HEK293 (cell line): ENCODE measurements at regions not wholly inside any gene's neighbourhood (a gene's known extent, or its start where the extent isn't known, plus 50 kb on each side); places are given as distances from the start of the nearest gene placed in this dataset.

ENCODE experiments used
- FEZF1 ChIP-seq: fragments of 450-650 bp; formaldehyde crosslinking; IDR thresholded peaks from 2 replicates; pipeline ENCODE4 v1.5.1; 2016; ENCODE audit warnings: missing biosample characterization, missing genetic modification characterization
- IKZF3 ChIP-seq: fragments of 450-650 bp; IDR thresholded peaks from 2 replicates; pipeline ENCODE4 v1.5.0; 2018; ENCODE audit warnings: missing biosample characterization, mild to moderate bottlenecking, missing genetic modification characterization, moderate library complexity
- KLF9 ChIP-seq: fragments of 450-650 bp; formaldehyde crosslinking; IDR thresholded peaks from 2 replicates; pipeline ENCODE4 v1.5.1; 2016; ENCODE audit warnings: missing biosample characterization, missing genetic modification characterization, low read depth
- OVOL3 ChIP-seq: fragments of 450-650 bp; formaldehyde crosslinking; IDR thresholded peaks from 2 replicates; pipeline ENCODE4 v1.5.1; 2016; ENCODE audit warnings: missing biosample characterization, missing genetic modification characterization
- ZNF121 ChIP-seq: fragments of 450-650 bp; formaldehyde crosslinking; IDR thresholded peaks from 2 replicates; pipeline ENCODE4 v1.5.1; 2016; ENCODE audit warnings: missing biosample characterization, missing genetic modification characterization
- ZNF133 ChIP-seq: fragments of 450-650 bp; formaldehyde crosslinking; IDR thresholded peaks from 2 replicates; pipeline ENCODE4 v1.5.1; 2016; ENCODE audit warnings: missing biosample characterization, missing genetic modification characterization
- ZNF18 ChIP-seq: fragments of 450-650 bp; formaldehyde crosslinking; IDR thresholded peaks from 2 replicates; pipeline ENCODE4 v1.5.1; 2016; ENCODE audit warnings: missing biosample characterization, missing genetic modification characterization
- ZNF211 ChIP-seq: fragments of 450-650 bp; formaldehyde crosslinking; IDR thresholded peaks from 2 replicates; pipeline ENCODE4 v1.5.1; 2016; ENCODE audit warnings: low read depth, missing biosample characterization, missing genetic modification characterization
- ZNF23 ChIP-seq: fragments of 450-650 bp; formaldehyde crosslinking; IDR thresholded peaks from 2 replicates; pipeline ENCODE4 v1.5.1; 2016; ENCODE audit warnings: missing biosample characterization, missing genetic modification characterization, borderline replicate concordance
- ZNF239 ChIP-seq: fragments of 450-650 bp; formaldehyde crosslinking; IDR thresholded peaks from 2 replicates; pipeline ENCODE4 v1.5.1; 2016; ENCODE audit warnings: missing biosample characterization, missing genetic modification characterization
- ZNF274 ChIP-seq, 2 experiments: fragments of 200-500 bp in 1 of 2; fragments of 450-650 bp in 1 of 2; sonication (Bioruptor generic) in 1 of 2; formaldehyde crosslinking in 1 of 2; IDR thresholded peaks; 2 replicates each; pipeline versions ENCODE4 v1.5.1 to v1.6.1; 2014 to 2016; ENCODE audit warnings: borderline replicate concordance in 1 of 2, inconsistent platforms in 1 of 2, low read length in 1 of 2, missing biosample characterization in 1 of 2, missing genetic modification characterization in 1 of 2
- ZNF398 ChIP-seq: fragments of 450-650 bp; formaldehyde crosslinking; IDR thresholded peaks from 2 replicates; pipeline ENCODE4 v1.5.1; 2017; ENCODE audit warnings: missing biosample characterization, missing genetic modification characterization
- ZNF544 ChIP-seq: fragments of 450-650 bp; formaldehyde crosslinking; IDR thresholded peaks from 2 replicates; pipeline ENCODE4 v1.5.0; 2017; ENCODE audit warnings: missing biosample characterization, missing genetic modification characterization
- ZNF626 ChIP-seq: fragments of 450-650 bp; sonication (Bioruptor Pico); formaldehyde crosslinking; IDR thresholded peaks from 2 replicates; pipeline ENCODE4 v1.5.1; 2018; ENCODE audit warnings: missing biosample characterization, missing genetic modification characterization, inconsistent platforms
- ZNF629 ChIP-seq: fragments of 450-650 bp; formaldehyde crosslinking; IDR thresholded peaks from 2 replicates; pipeline ENCODE4 v1.5.1; 2017; ENCODE audit warnings: missing biosample characterization, missing genetic modification characterization
- ZNF664 ChIP-seq: fragments of 450-650 bp; formaldehyde crosslinking; IDR thresholded peaks from 2 replicates; pipeline ENCODE4 v1.5.1; 2016; ENCODE audit warnings: missing biosample characterization, missing genetic modification characterization
- ZNF677 ChIP-seq: fragments of 450-650 bp; IDR thresholded peaks from 2 replicates; pipeline ENCODE4 v1.5.0; 2018; ENCODE audit warnings: missing biosample characterization, mild to moderate bottlenecking, missing genetic modification characterization, moderate library complexity
- ZNF791 ChIP-seq: fragments of 450-650 bp; formaldehyde crosslinking; IDR thresholded peaks from 2 replicates; pipeline ENCODE4 v1.5.1; 2016; ENCODE audit warnings: missing biosample characterization, missing genetic modification characterization
- TF ChIP-seq, protein P1 (sequence below): fragments of 450-650 bp; formaldehyde crosslinking; IDR thresholded peaks from 2 replicates; pipeline ENCODE4 v1.5.1; 2016; ENCODE audit warnings: missing biosample characterization, missing genetic modification characterization

DNA sequence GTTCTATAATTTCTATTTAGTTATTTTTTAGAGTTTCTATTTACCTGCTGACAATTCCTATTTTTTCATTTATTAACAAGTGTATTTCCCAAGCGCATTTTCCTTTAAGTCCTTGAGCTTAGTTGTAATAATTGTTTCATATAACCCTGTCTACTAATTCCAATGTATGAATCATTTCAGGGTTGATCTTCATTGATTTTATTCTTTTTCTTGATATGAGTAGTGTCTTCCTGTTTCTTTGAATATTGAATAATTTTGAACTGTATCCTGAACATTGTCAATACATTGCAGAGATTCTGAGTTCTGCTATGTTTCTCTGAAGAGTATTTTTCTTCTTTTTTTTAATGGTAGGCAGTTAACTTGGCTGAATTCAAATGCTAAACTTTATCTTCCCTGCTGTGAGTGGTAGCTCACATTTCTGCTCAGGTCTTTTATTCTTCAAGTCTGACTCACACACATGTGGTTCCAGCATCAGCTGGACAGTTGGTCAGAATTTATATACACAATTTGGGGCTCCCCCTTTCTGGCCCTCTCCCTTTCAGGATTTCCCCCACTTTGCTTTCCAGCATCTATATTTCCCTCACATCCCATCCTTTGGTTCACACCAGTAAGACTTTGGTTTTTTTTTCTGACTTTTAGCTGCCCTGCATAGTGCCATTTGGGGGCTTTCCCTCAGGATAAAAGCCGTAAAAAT, 54.4 kb upstream of the WDR26 start (continued):
- TF ChIP-seq ZNF398 (tag by site-specific recombination) (peak; percentile 48), KLF9 (tag by site-specific recombination) (no peak), ZNF133 (tag by site-specific recombination) (no peak), ZNF629 (tag by site-specific recombination) (no peak), ZNF211 (no peak), ZNF664 (tag by site-specific recombination) (no peak), IKZF3 (tag by site-specific recombination) (0 out of 2 replicates have a peak, but pooled peaks have one; percentile 13), ZNF544 (tag by site-specific recombination) (no peak), FEZF1 (tag by site-specific recombination) (peak; percentile 51), ZNF121 (no peak), ZNF677 (tag by site-specific recombination) (no peak), ZNF239 (tag by site-specific recombination) (no peak), ZNF791 (tag by site-specific recombination) (no peak), ZNF23 (no peak), OVOL3 (tag by site-specific recombination) (no peak), ZNF626 (tag by site-specific recombination) (0 out of 2 replicates have a peak, but pooled peaks have one; percentile 8), ZNF18 (tag by site-specific recombination) (no peak), ZNF274 (IDR thresholded peaks at IDR 0.05; ENCODE audit: low read length) (no peak), ZNF274 (tag by site-specific recombination; IDR thresholded peaks at IDR 0.05; ENCODE audit: borderline replicate concordance) (no peak)
- TF ChIP-seq, protein P1, sequence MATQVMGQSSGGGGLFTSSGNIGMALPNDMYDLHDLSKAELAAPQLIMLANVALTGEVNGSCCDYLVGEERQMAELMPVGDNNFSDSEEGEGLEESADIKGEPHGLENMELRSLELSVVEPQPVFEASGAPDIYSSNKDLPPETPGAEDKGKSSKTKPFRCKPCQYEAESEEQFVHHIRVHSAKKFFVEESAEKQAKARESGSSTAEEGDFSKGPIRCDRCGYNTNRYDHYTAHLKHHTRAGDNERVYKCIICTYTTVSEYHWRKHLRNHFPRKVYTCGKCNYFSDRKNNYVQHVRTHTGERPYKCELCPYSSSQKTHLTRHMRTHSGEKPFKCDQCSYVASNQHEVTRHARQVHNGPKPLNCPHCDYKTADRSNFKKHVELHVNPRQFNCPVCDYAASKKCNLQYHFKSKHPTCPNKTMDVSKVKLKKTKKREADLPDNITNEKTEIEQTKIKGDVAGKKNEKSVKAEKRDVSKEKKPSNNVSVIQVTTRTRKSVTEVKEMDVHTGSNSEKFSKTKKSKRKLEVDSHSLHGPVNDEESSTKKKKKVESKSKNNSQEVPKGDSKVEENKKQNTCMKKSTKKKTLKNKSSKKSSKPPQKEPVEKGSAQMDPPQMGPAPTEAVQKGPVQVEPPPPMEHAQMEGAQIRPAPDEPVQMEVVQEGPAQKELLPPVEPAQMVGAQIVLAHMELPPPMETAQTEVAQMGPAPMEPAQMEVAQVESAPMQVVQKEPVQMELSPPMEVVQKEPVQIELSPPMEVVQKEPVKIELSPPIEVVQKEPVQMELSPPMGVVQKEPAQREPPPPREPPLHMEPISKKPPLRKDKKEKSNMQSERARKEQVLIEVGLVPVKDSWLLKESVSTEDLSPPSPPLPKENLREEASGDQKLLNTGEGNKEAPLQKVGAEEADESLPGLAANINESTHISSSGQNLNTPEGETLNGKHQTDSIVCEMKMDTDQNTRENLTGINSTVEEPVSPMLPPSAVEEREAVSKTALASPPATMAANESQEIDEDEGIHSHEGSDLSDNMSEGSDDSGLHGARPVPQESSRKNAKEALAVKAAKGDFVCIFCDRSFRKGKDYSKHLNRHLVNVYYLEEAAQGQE (tag by site-specific recombination): 0 out of 2 replicates have a peak, but pooled peaks have one; percentile 26
